Neural cell (in vitro differentiated cells): ENCODE measurements at regions not wholly inside any gene's neighbourhood (a gene's known extent, or its start where the extent isn't known, plus 50 kb on each side); places are given as distances from the start of the nearest gene placed in this dataset.

ENCODE experiments used
- CTCF ChIP-seq: fragments of 450-650 bp; IDR thresholded peaks from 2 replicates; pipeline ENCODE4 v1.5.1; 2014; ENCODE audit warnings: antibody characterized with exemption, mild to moderate bottlenecking, moderate library complexity; ENCODE audit not compliant: poor library complexity, severe bottlenecking
- EP300 ChIP-seq: fragments of 450-650 bp; conservative IDR thresholded peaks from 2 replicates; pipeline ENCODE4 v1.6.1; 2014; ENCODE audit warnings: antibody characterized with exemption, mild to moderate bottlenecking, moderate library complexity; ENCODE audit not compliant: poor library complexity, severe bottlenecking
- EZH2 ChIP-seq: fragments of 200-600, 300-800 bp; shearing (Covaris generic), sonication (generic); IDR thresholded peaks from 2 replicates; pipeline ENCODE4 v1.6.1; 2014; ENCODE audit warnings: antibody characterized with exemption, low read length, borderline replicate concordance, mild to moderate bottlenecking; ENCODE audit not compliant: insufficient read depth, poor library complexity, severe bottlenecking
- POLR2AphosphoS5 ChIP-seq: IDR thresholded peaks from 2 replicates; pipeline ENCODE4 v1.6.1; 2012
- RAD21 ChIP-seq: fragments of 450-650 bp; conservative IDR thresholded peaks from 2 replicates; pipeline ENCODE4 v1.6.1; 2014; ENCODE audit warnings: antibody characterized with exemption, mild to moderate bottlenecking, moderate library complexity
- TAF1 ChIP-seq: IDR thresholded peaks from 2 replicates; pipeline ENCODE4 v1.6.1; 2012; ENCODE audit warnings: low read depth

- TF ChIP-seq TAF1 = no peak
- no peak for TF ChIP-seq CTCF
- no peak for TF ChIP-seq EP300
- no peak for TF ChIP-seq RAD21
- TF ChIP-seq POLR2AphosphoS5 = no peak
- TF ChIP-seq EZH2 = no peak
These were observed 565.9 kb downstream of the RIT2 start for GRCh38 chr18:42549596-42549995.
